Body of pancreas (tissue), 4 donors: ENCODE measurements at regions not wholly inside any gene's neighbourhood (a gene's known extent, or its start where the extent isn't known, plus 50 kb on each side); places are given as distances from the start of the nearest gene placed in this dataset.
"Not testable (repeated sequence)": the region's sequence is repeated elsewhere in the genome, so short reads cannot be mapped to it uniquely, and the experiment has no call there.

Experiments
- CTCF ChIP-seq, 7 experiments: fragments of 450-650 bp in 4 of 7; fragments of 200-600 bp in 3 of 7; sonication (generic) in 3 of 7; IDR thresholded peaks; one replicate each; pipeline ENCODE4 v1.5.1; 2016 to 2019; ENCODE audit warnings: antibody characterized with exemption in 7 of 7
- POLR2A ChIP-seq, 3 donors: fragments of 450-650 bp; IDR thresholded peaks; one replicate each; pipeline ENCODE4 v1.6.1; 2016; ENCODE audit warnings: antibody characterized with exemption in 3 of 3, mild to moderate bottlenecking in 2 of 3

GRCh38 chr22:16447451-16447850 lies 145.2 kb downstream of the CCT8L2 start:
- not testable (repeated sequence) for TF ChIP-seq CTCF, POLR2A (IDR thresholded peaks at IDR 0.05)
